GM12864 (cell line): ENCODE measurements at regions not wholly inside any gene's neighbourhood (a gene's known extent, or its start where the extent isn't known, plus 50 kb on each side); places are given as distances from the start of the nearest gene placed in this dataset.

Experiments
- DNase-seq: peaks from one replicate; pipeline ENCODE4 v3.0.0-alpha.2; 2011; ENCODE audit warnings: low read depth
- H3K4me3 ChIP-seq: 2 replicates; pipeline ENCODE4 v1.5.1; 2011; ENCODE audit warnings: mild to moderate bottlenecking, low read depth, low read length, control low read depth
- CTCF ChIP-seq: IDR thresholded peaks from 2 replicates; pipeline ENCODE4 v1.5.1; 2011; ENCODE audit warnings: low read depth, mild to moderate bottlenecking, moderate library complexity, low read length, control low read depth, inconsistent platforms; ENCODE audit errors: missing control alignments

GRCh38 chr1:88036345-88037014 is 647.6 kb upstream of the PKN2 start:
- no peak overlapping the region for H3K4me3 ChIP-seq
- no peak for DNase-seq
- TF ChIP-seq CTCF, result no peak

GRCh38 chr1:88039240-88039639 is 644.8 kb upstream of the PKN2 start:
- no peak overlapping the region for H3K4me3 ChIP-seq
- DNase-seq, result no peak
- TF ChIP-seq CTCF, result no peak

GRCh38 chr1:88043834-88044233 is 640.2 kb upstream of the PKN2 start:
- no peak overlapping the region for H3K4me3 ChIP-seq
- DNase-seq, result no peak
- TF ChIP-seq CTCF, result no peak

- TF ChIP-seq CTCF, result no peak
- no peak overlapping the region for H3K4me3 ChIP-seq
- no peak for DNase-seq
Observed at GRCh38 chr1:88052167-88052566, 631.9 kb upstream of the PKN2 start.

- H3K4me3 ChIP-seq, result no peak overlapping the region
- TF ChIP-seq CTCF, result no peak
- no peak for DNase-seq
Observed at GRCh38 chr1:88053065-88053464, 631.0 kb upstream of the PKN2 start.

- no peak for TF ChIP-seq CTCF
- DNase-seq, result no peak
- no peak overlapping the region for H3K4me3 ChIP-seq
Observed at GRCh38 chr1:88056881-88057280, 627.2 kb upstream of the PKN2 start.

GRCh38 chr1:88058205-88058604 is 625.9 kb upstream of the PKN2 start:
- DNase-seq, result no peak
- no peak for TF ChIP-seq CTCF
- no peak overlapping the region for H3K4me3 ChIP-seq
